ENCODE measurements at regions not wholly inside any gene's neighbourhood (a gene's known extent, or its start where the extent isn't known, plus 50 kb on each side); places are given as distances from the start of the nearest gene placed in this dataset.

DNA sequence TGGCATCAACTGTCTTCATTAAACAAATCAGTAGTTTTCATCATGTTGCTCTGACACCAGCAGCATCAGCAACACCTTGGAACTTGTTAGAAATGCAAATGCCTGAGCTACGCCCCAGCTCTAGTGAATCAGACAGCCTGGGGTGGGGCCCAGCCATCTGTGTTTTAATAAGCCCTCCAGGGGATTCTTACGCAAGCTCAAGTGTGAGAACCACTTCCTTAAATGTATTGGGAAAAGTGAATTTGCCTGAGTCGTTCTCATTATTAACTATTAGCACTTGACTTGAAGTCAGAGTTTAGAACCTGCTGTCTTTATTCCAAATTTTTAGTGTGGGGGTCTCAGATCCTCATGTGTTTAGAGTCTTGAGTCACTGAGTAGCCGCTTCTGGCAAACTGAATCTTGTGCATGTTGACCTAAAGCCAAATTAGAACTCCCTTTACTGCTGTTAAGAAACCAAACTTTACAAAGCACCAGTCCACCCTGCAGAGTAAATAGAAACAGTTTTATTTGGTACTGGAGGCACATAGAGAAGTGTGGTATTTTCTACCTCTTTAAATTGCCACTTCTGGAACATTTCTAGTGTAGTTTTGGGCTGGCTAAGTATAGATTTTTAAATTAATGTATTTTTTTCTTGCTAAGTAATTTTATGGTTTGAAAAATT, 137.4 kb upstream of the COX10 start:
- H3K4me1 ChIP-seq (ENCODE audit: insufficient read depth, low read length, poor library complexity, severe bottlenecking) = no peaks in the 10 kb centered on the region
- TF ChIP-seq, protein P1, sequence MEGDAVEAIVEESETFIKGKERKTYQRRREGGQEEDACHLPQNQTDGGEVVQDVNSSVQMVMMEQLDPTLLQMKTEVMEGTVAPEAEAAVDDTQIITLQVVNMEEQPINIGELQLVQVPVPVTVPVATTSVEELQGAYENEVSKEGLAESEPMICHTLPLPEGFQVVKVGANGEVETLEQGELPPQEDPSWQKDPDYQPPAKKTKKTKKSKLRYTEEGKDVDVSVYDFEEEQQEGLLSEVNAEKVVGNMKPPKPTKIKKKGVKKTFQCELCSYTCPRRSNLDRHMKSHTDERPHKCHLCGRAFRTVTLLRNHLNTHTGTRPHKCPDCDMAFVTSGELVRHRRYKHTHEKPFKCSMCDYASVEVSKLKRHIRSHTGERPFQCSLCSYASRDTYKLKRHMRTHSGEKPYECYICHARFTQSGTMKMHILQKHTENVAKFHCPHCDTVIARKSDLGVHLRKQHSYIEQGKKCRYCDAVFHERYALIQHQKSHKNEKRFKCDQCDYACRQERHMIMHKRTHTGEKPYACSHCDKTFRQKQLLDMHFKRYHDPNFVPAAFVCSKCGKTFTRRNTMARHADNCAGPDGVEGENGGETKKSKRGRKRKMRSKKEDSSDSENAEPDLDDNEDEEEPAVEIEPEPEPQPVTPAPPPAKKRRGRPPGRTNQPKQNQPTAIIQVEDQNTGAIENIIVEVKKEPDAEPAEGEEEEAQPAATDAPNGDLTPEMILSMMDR (conservative IDR thresholded peaks at IDR 0.05; ENCODE audit: low read depth, low read length) = no peak
- no peak for TF ChIP-seq EZH2 (IDR thresholded peaks at IDR 0.05; ENCODE audit: borderline replicate concordance, low read depth, low read length, poor library complexity, severe bottlenecking)
- no peak overlapping the region for H3K4me3 ChIP-seq (ENCODE audit: low read depth, low read length, poor library complexity, severe bottlenecking)
- CTCF ChIA-PET = no interaction called here
- H3K27me3 ChIP-seq (replicated peaks; ENCODE audit: insufficient read depth, low read depth, low read length, poor library complexity) = no peaks in the 10 kb centered on the region
- DNase-seq (ENCODE audit: low spot score) = peak; percentile 21
- H3K36me3 ChIP-seq (ENCODE audit: insufficient read depth, low read length, poor library complexity, severe bottlenecking) = no peaks in the 10 kb centered on the region
- POLR2A ChIA-PET (ENCODE audit: low non-redundant PET) = no interaction called here
- BruUV-seq (replicated peaks) = no TSS peak
- intact Hi-C loops (cut with micrococcal nuclease; ENCODE audit: unreplicated experiment) = no loop called here
- H3K9me3 ChIP-seq (ENCODE audit: low read depth, low read length, poor library complexity, severe bottlenecking) = peaks cover 4% of the 10 kb centered on the region
- H3K27ac ChIP-seq (ENCODE audit: low read depth, low read length, poor library complexity, severe bottlenecking) = no peak overlapping the region

DNA sequence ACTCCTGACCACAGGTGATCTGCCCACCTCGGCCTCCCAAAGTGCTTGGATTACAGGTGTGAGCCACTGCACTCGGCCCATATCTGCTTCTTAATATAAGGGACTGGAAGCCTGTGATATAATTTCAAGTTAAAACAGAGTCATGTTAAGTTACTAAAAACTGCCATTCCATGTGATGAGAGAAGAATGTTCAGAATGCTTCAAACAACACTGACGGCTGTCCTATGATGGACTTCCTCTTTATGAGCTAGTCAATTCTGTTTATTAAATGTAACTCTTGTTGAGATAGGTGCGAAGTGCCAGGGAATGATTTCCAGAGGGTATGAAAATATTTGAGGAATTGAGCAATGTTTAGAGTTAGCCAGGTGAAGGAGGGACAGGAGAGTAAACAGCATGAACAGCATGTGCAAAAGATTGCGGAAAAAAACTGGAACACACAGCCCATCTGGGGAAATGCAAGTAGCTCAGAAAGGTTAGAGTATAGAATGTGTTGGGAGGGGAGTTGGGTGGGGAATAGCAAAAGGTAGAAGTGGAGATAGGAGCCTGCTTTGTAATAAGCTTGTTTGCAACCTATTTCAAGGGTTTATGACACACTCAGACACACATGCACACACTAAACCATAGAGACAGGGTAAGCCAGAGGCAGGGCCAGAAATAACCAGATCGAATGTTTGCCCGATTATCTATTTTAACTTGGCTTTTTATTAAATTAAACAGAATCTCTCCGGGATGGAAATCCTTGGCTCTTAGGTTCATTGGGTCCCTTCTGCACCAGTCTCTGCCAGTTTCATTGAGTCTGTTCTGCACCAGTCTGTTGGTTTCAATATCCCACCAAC, 135.6 kb upstream of the COX10 start:
- ChIA-PET POLR2A (ENCODE audit: low non-redundant PET) (no interaction called here), CTCF (interaction anchor here (0.6 kb wide), 1 partner anchor 59 kb away, joined by 3 read pairs; no protein-coding TSS in a partner anchor)
- TF ChIP-seq, protein P1 (conservative IDR thresholded peaks at IDR 0.05; ENCODE audit: low read depth, low read length) = no peak
- TF ChIP-seq EZH2 (IDR thresholded peaks at IDR 0.05; ENCODE audit: borderline replicate concordance, low read depth, low read length, poor library complexity, severe bottlenecking) = no peak
- intact Hi-C loops (cut with micrococcal nuclease; ENCODE audit: unreplicated experiment) = no loop called here
- Histone ChIP-seq H3K27ac (ENCODE audit: low read depth, low read length, poor library complexity, severe bottlenecking) (no peak overlapping the region), H3K36me3 (ENCODE audit: insufficient read depth, low read length, poor library complexity, severe bottlenecking) (no peaks in the 10 kb centered on the region), H3K9me3 (ENCODE audit: low read depth, low read length, poor library complexity, severe bottlenecking) (peaks cover 4% of the 10 kb centered on the region), H3K4me1 (ENCODE audit: insufficient read depth, low read length, poor library complexity, severe bottlenecking) (no peaks in the 10 kb centered on the region), H3K27me3 (replicated peaks; ENCODE audit: insufficient read depth, low read depth, low read length, poor library complexity) (no peaks in the 10 kb centered on the region), H3K4me3 (ENCODE audit: low read depth, low read length, poor library complexity, severe bottlenecking) (no peak overlapping the region)
- no peak for DNase-seq (ENCODE audit: low spot score)
- no TSS peak for BruUV-seq (replicated peaks)

DNA sequence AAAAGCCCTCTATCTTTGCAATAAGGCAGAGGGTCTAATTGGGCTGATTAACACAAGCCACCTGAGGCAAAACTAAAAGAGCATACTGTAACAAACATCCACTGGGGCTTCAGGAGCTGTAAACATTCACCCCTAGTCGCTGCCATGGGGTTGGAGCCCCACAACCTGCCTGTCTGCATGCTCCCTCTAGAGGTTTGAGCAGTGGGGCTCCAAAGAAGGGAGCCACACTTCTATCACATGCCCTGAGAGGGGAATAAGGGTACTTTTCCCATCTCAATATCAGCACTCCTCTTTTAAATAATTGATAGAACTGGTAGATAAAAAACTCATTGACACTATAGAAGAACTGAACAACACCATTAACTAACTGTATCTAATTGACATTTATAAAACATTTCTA, 130.1 kb upstream of the COX10 start:
- H3K4me1 ChIP-seq (ENCODE audit: insufficient read depth, low read length, poor library complexity, severe bottlenecking) = no peaks in the 10 kb centered on the region
- no peak overlapping the region for H3K4me3 ChIP-seq (ENCODE audit: low read depth, low read length, poor library complexity, severe bottlenecking)
- BruUV-seq (replicated peaks) = no TSS peak
- H3K27me3 ChIP-seq (replicated peaks; ENCODE audit: insufficient read depth, low read depth, low read length, poor library complexity) = no peaks in the 10 kb centered on the region
- intact Hi-C loops (cut with micrococcal nuclease; ENCODE audit: unreplicated experiment) = no loop called here
- no peak for DNase-seq (ENCODE audit: low spot score)
- TF ChIP-seq, protein P1 (conservative IDR thresholded peaks at IDR 0.05; ENCODE audit: low read depth, low read length) = no peak
- no peak for TF ChIP-seq EZH2 (IDR thresholded peaks at IDR 0.05; ENCODE audit: borderline replicate concordance, low read depth, low read length, poor library complexity, severe bottlenecking)
- H3K9me3 ChIP-seq (ENCODE audit: low read depth, low read length, poor library complexity, severe bottlenecking) = no peaks in the 10 kb centered on the region
- no peak overlapping the region for H3K27ac ChIP-seq (ENCODE audit: low read depth, low read length, poor library complexity, severe bottlenecking)
- H3K36me3 ChIP-seq (ENCODE audit: insufficient read depth, low read length, poor library complexity, severe bottlenecking) = no peaks in the 10 kb centered on the region
- POLR2A ChIA-PET (ENCODE audit: low non-redundant PET) = no interaction called here
- CTCF ChIA-PET = no interaction called here

All from A673 (cell line).